DOHH2 (cell line): ENCODE measurements at regions not wholly inside any gene's neighbourhood (a gene's known extent, or its start where the extent isn't known, plus 50 kb on each side); places are given as distances from the start of the nearest gene placed in this dataset.

Experiments used
- EZH2phosphoT487 ChIP-seq: fragments of 200-600 bp; sonication (generic); IDR thresholded peaks from 2 replicates; pipeline ENCODE4 v1.6.1; 2017; ENCODE audit warnings: borderline replicate concordance, mild to moderate bottlenecking, antibody characterized with exemption, low read length, moderate library complexity, mixed read lengths
- TF ChIP-seq, protein P1 (sequence below): fragments of 200-600 bp; sonication (generic); IDR thresholded peaks from one replicate; pipeline ENCODE4 v1.5.1; 2014; ENCODE audit warnings: antibody characterized with exemption, mild to moderate bottlenecking, low read depth, low read length; ENCODE audit not compliant: poor library complexity, severe bottlenecking

DNA sequence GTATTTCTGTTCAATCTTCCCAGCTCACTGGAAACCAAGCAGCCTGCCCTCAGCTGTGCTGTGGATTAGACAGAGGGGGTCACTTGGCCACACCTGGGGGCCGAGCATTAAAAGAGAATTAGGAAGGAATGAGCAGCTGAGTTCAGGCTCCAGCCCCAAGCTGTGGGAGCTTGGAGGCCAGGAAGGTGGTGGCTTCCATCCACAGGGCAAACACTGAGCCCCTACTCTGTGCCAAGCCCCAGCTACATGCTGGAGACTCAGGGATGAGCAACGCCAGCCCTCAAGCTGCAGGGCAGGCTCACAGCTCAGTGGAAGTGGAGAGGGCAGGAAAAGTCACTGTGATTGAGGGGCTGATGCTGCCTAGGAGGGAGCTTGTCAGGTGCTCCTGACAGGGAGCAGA lies 412.7 kb downstream of the BCL11B start:
- TF ChIP-seq, protein P1, sequence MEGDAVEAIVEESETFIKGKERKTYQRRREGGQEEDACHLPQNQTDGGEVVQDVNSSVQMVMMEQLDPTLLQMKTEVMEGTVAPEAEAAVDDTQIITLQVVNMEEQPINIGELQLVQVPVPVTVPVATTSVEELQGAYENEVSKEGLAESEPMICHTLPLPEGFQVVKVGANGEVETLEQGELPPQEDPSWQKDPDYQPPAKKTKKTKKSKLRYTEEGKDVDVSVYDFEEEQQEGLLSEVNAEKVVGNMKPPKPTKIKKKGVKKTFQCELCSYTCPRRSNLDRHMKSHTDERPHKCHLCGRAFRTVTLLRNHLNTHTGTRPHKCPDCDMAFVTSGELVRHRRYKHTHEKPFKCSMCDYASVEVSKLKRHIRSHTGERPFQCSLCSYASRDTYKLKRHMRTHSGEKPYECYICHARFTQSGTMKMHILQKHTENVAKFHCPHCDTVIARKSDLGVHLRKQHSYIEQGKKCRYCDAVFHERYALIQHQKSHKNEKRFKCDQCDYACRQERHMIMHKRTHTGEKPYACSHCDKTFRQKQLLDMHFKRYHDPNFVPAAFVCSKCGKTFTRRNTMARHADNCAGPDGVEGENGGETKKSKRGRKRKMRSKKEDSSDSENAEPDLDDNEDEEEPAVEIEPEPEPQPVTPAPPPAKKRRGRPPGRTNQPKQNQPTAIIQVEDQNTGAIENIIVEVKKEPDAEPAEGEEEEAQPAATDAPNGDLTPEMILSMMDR = no peak
- no peak for TF ChIP-seq EZH2phosphoT487
